ENCODE measurements at regions not wholly inside any gene's neighbourhood (a gene's known extent, or its start where the extent isn't known, plus 50 kb on each side); places are given as distances from the start of the nearest gene placed in this dataset.

DNA sequence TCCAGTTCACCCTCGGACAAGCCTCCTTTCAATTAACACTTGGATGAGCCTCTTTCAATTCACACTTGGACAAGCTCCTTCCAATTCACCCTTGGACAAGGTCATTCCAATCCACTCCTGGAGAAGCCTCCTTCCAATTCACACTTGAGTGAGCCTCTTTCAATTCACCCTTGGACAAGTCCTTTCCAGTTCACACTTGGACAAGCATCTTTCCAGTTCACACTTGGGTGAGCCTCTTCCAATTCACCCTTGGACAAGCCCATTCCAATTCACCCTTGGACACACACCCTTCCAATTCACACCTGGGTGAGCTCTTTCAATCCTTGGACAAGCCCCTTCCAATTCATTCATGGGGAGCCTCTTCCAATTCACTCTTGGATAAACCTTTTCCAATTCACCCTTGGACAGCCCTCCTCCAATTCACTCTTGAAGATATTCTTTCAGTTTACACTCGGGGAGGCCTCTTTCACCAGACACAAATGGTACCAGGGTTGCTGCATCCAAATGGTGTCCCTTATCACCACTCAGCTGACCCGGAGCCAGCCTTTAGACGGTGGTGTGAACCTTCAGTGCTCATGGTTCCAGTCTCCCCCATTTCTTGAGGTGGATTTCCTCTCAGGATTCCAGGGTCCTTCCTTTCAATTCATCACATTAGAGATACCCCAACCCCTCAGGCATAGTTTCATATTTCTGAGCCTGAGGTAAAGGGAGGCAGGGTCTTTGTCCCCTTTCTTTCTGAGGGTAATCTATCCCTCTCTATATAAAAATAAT lies 183.6 kb downstream of the SH3BP4 start:
- no peak for TF ChIP-seq CTCF (IDR thresholded peaks at IDR 0.05; ENCODE audit: low read depth, low read length, missing control alignments)
- no peak overlapping the region for H3K27ac ChIP-seq
- H3K4me3 ChIP-seq (ENCODE audit: low read depth, low read length), result no peak overlapping the region
- no peak for DNase-seq
- no peaks in the 10 kb centered on the region for H3K27me3 ChIP-seq (replicated peaks)
- no peaks in the 10 kb centered on the region for H3K36me3 ChIP-seq (replicated peaks)
- in situ Hi-C loops (cut with HindIII; ENCODE audit: low pct_ligation_motif_present, low sequenced_read_pairs), result no loop called here

DNA sequence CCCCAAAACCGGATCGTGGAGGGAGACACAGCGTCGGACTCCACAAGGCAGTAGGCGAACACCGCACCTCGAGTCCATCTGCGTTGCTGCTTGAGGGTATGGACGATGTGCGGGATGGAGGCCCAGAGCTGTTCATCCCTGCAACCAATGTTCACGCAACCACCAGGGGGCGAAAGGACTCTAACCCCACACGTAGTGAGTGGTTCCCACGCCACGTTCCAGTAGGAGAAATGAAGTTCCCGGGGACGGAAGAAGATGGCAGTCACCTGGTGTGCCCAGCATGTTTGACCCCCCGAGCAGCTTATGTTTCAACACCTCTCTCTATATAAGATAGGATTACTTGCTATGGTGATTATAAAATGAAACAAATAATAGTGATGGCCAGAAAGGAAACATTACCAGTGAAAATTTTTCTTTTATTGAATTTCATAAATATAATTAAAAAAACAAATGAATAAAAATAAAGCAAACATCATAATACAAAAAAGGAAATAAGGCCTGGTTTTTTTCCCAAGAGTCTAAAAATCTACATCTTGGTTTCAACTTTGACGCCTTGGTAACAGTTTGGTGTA lies 184.3 kb downstream of the SH3BP4 start:
- H3K27me3 ChIP-seq (replicated peaks), result no peaks in the 10 kb centered on the region
- no peak overlapping the region for H3K27ac ChIP-seq
- DNase-seq, result peak; percentile 75
- no peaks in the 10 kb centered on the region for H3K36me3 ChIP-seq (replicated peaks)
- peak; percentile 83 for TF ChIP-seq CTCF (IDR thresholded peaks at IDR 0.05; ENCODE audit: low read depth, low read length, missing control alignments)
- no peak overlapping the region for H3K4me3 ChIP-seq (ENCODE audit: low read depth, low read length)
- in situ Hi-C loops (cut with HindIII; ENCODE audit: low pct_ligation_motif_present, low sequenced_read_pairs), result no loop called here

DNA sequence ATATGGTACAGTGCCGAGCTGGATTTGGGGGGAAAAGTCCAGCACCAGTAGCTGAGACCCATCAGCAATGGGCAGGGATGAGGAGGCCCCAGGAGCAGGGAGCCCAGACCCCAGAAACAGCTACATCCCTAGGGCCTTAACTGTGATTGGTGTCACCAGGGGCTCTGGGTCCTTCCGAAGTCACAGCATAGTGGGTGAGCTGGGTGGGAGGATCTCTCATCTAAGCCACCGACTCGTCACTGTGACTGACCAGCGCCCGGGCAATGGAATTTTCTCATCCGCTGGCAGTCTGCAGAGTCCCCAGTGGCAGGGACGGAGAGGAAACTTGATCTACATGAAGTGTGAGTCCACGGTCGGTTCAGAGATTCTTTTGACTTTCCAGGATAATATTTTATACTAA lies 186.5 kb downstream of the SH3BP4 start:
- in situ Hi-C loops (cut with HindIII; ENCODE audit: low pct_ligation_motif_present, low sequenced_read_pairs), result no loop called here
- TF ChIP-seq CTCF (IDR thresholded peaks at IDR 0.05; ENCODE audit: low read depth, low read length, missing control alignments), result no peak

DNA sequence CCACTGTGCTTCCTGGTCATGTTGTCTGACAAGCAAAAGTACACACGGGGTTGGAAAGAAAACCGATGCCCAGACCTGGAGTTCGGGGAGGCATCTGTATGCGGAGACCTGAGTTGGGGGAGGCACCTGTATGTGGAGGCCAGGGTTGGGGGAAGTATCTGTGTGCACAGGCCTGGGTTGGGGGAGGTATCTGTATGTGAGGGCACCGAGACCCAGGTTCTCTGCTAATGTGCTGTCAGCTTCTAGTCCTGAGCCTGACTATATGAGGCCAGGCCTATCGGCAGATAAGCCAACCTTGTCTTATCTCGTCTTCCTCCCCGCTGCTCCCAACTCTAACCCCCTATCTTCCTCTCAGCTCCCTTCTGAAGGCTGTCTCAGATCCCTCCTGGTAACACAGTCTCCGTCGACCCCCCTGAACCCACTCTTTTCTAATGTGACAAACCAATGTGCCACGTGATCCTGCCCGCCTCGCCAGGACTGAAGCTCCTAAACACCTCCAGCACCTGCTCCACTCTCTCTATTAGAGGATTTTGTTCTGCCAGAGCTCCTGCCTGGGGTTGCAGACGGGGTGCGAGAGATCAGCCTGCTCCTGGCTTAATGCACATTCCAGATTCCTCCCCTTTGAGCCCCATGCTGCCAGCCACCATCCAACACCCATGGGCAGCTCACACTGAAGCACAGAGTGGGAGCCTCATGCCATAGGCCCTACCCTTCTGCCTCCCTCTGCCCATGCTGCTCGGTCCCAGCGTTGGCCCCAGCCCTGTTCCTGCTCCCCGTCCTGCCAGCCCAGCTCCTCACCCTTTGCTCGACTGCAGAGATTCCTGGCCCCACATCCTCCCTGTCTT lies 188.4 kb downstream of the SH3BP4 start:
- TF ChIP-seq CTCF (IDR thresholded peaks at IDR 0.05; ENCODE audit: low read depth, low read length, missing control alignments), result no peak

More for the DNA sequence above, 186.5 kb downstream of the SH3BP4 start:
- Histone ChIP-seq H3K27ac (no peak overlapping the region), H3K4me3 (ENCODE audit: low read depth, low read length) (no peak overlapping the region), H3K27me3 (replicated peaks) (no peaks in the 10 kb centered on the region), H3K36me3 (replicated peaks) (no peaks in the 10 kb centered on the region)
- DNase-seq, result no peak

GRCh38 chr2:235140801-235141081 lies 188.9 kb downstream of the SH3BP4 start:
- no peaks in the 10 kb centered on the region for H3K36me3 ChIP-seq (replicated peaks)
- DNase-seq, result no peak
- H3K4me3 ChIP-seq (ENCODE audit: low read depth, low read length), result no peak overlapping the region
- H3K27me3 ChIP-seq (replicated peaks), result no peaks in the 10 kb centered on the region
- TF ChIP-seq CTCF (IDR thresholded peaks at IDR 0.05; ENCODE audit: low read depth, low read length, missing control alignments), result no peak
- no peak overlapping the region for H3K27ac ChIP-seq
- in situ Hi-C loops (cut with HindIII; ENCODE audit: low pct_ligation_motif_present, low sequenced_read_pairs), result no loop called here

More for the DNA sequence above, 188.4 kb downstream of the SH3BP4 start:
- in situ Hi-C loops (cut with HindIII; ENCODE audit: low pct_ligation_motif_present, low sequenced_read_pairs), result no loop called here
- no peak overlapping the region for H3K27ac ChIP-seq
- DNase-seq, result no peak
- H3K36me3 ChIP-seq (replicated peaks), result no peaks in the 10 kb centered on the region
- H3K27me3 ChIP-seq (replicated peaks), result no peaks in the 10 kb centered on the region
- no peak overlapping the region for H3K4me3 ChIP-seq (ENCODE audit: low read depth, low read length)

All from brain microvascular endothelial cell (primary cell).